ENCODE measurements at regions not wholly inside any gene's neighbourhood (a gene's known extent, or its start where the extent isn't known, plus 50 kb on each side); places are given as distances from the start of the nearest gene placed in this dataset.
A peak's percentile ranks its signal among the peaks of the same experiment; 100 is the strongest.
"Not testable (repeated sequence)": the region's sequence is repeated elsewhere in the genome, so short reads cannot be mapped to it uniquely, and the experiment has no call there.

- H2BK15ac ChIP-seq (replicated peaks; ENCODE audit: low read depth); H3K4me2 ChIP-seq (ENCODE audit: low read length); H3K36me3 ChIP-seq (ENCODE audit: control insufficient read depth, insufficient read depth, low read length); H2BK120ac ChIP-seq (ENCODE audit: low read depth, low read length); H3K23ac ChIP-seq (ENCODE audit: low read length); H3K56ac ChIP-seq (ENCODE audit: low read length); H3K79me1 ChIP-seq (ENCODE audit: low read length); DNase-seq; H4K5ac ChIP-seq (ENCODE audit: low read length); H3K9ac ChIP-seq (ENCODE audit: low read length); H3K4ac ChIP-seq (ENCODE audit: low read depth, low read length); H3K18ac ChIP-seq (ENCODE audit: low read length); H2BK5ac ChIP-seq (ENCODE audit: low read length); H3K79me2 ChIP-seq (ENCODE audit: control insufficient read depth, insufficient read depth, low read length); H3K4me1 ChIP-seq (ENCODE audit: control insufficient read depth, low read depth, low read length); H3K27ac ChIP-seq (ENCODE audit: low read depth, low read length); H3K27me3 ChIP-seq (ENCODE audit: insufficient read depth, low read length, poor library complexity); H3K4me3 ChIP-seq (ENCODE audit: low read length); H2AK5ac ChIP-seq (ENCODE audit: low read length); H4K8ac ChIP-seq (ENCODE audit: low read depth, low read length): not testable (repeated sequence)
- WGBS (ENCODE audit: extremely low coverage, insufficient coverage, low lambda C conversion rate): no CpG with 5 or more reads among the region's 10 CpGs
Observed at GRCh38 chr11:25831485-25831884, 500.4 kb upstream of the ANO3 start.

DNA sequence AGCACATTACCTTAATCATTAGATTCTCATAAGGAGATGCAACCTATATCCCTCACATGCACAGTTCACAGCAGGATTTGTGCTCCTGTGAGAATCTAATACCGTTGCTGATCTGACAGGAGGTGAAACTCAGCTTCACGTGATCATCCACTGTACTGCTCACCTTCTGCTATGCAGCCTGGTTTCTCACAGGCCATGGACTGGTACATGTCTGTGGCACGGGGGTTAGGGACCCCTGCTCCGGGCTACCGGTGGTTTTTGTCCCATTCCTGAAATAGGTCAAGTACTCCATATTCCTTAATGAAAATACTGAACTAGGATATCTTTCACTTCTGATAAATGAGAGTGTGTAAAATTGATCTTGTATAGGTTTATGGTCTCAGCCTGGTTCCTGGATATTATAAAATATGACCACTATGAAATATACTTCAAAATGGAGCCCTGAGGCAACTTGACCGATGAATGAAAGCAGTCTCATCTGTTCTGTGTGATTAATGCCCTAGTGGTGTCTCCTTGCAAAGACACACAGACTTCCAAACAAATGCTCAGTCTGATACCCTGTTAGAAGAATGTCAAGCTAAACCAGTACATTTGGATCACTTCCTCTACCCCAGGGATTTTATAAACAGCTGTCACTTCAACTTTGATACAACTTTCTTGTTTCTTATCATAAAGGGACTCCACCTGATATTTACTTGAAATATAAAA lies 492.9 kb upstream of the ANO3 start:
- Histone ChIP-seq H4K5ac (ENCODE audit: low read length) (no peak overlapping the region), H3K36me3 (ENCODE audit: control insufficient read depth, insufficient read depth, low read length) (no peaks in the 10 kb centered on the region), H3K56ac (ENCODE audit: low read length) (no peak overlapping the region), H3K27ac (ENCODE audit: low read depth, low read length) (no peak overlapping the region), H2BK120ac (ENCODE audit: low read depth, low read length) (no peak overlapping the region), H3K27me3 (ENCODE audit: insufficient read depth, low read length, poor library complexity) (no peaks in the 10 kb centered on the region), H3K79me1 (ENCODE audit: low read length) (no peaks in the 10 kb centered on the region), H3K4me3 (ENCODE audit: low read length) (no peak overlapping the region), H3K4me2 (ENCODE audit: low read length) (no peak overlapping the region), H4K8ac (ENCODE audit: low read depth, low read length) (no peak overlapping the region), H3K4ac (ENCODE audit: low read depth, low read length) (no peak overlapping the region), H3K79me2 (ENCODE audit: control insufficient read depth, insufficient read depth, low read length) (no peaks in the 10 kb centered on the region), H2AK5ac (ENCODE audit: low read length) (no peak overlapping the region), H3K18ac (ENCODE audit: low read length) (no peak overlapping the region), H3K9ac (ENCODE audit: low read length) (no peak overlapping the region), H3K23ac (ENCODE audit: low read length) (no peak overlapping the region), H3K4me1 (ENCODE audit: control insufficient read depth, low read depth, low read length) (no peaks in the 10 kb centered on the region), H2BK5ac (ENCODE audit: low read length) (no peak overlapping the region), H2BK15ac (replicated peaks; ENCODE audit: low read depth) (no peak overlapping the region)
- no CpG with 5 or more reads among the region's 6 CpGs for WGBS (ENCODE audit: extremely low coverage, insufficient coverage, low lambda C conversion rate)
- peak; percentile 45 for DNase-seq

DNA sequence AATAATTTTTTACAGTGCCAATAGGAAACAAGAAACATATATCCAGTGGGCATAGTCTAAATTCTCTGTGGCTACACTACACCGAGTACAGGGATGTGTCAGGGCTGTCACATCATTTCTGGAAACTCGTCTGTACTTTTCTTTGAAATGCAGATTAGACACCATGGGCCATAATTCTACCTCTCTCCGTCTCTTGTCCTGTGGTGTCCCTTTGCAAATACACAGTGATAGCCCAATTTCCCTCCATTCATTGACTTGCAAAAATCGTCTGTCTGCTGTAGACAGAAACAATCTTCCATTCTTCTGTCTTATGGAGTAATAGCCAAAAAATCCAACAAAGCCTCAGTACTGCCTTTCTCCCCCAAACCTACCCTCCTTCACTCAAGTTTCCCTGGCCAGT lies 487.1 kb upstream of the ANO3 start:
- Histone ChIP-seq H3K36me3 (ENCODE audit: control insufficient read depth, insufficient read depth, low read length) (no peaks in the 10 kb centered on the region), H2BK120ac (ENCODE audit: low read depth, low read length) (no peak overlapping the region), H3K79me1 (ENCODE audit: low read length) (no peaks in the 10 kb centered on the region), H3K9ac (ENCODE audit: low read length) (no peak overlapping the region), H3K4ac (ENCODE audit: low read depth, low read length) (no peak overlapping the region), H3K4me2 (ENCODE audit: low read length) (no peak overlapping the region), H3K27ac (ENCODE audit: low read depth, low read length) (no peak overlapping the region), H4K8ac (ENCODE audit: low read depth, low read length) (no peak overlapping the region), H2BK15ac (replicated peaks; ENCODE audit: low read depth) (no peak overlapping the region), H2AK5ac (ENCODE audit: low read length) (no peak overlapping the region), H4K5ac (ENCODE audit: low read length) (no peak overlapping the region), H3K56ac (ENCODE audit: low read length) (no peak overlapping the region), H3K4me1 (ENCODE audit: control insufficient read depth, low read depth, low read length) (no peaks in the 10 kb centered on the region), H3K27me3 (ENCODE audit: insufficient read depth, low read length, poor library complexity) (no peaks in the 10 kb centered on the region), H3K18ac (ENCODE audit: low read length) (no peak overlapping the region), H3K23ac (ENCODE audit: low read length) (no peak overlapping the region), H3K4me3 (ENCODE audit: low read length) (no peak overlapping the region), H3K79me2 (ENCODE audit: control insufficient read depth, insufficient read depth, low read length) (no peaks in the 10 kb centered on the region), H2BK5ac (ENCODE audit: low read length) (no peak overlapping the region)
- DNase-seq: no peak
- WGBS (ENCODE audit: extremely low coverage, insufficient coverage, low lambda C conversion rate): no CpG with 5 or more reads among the region's 4 CpGs

GRCh38 chr11:25855916-25856315 lies 476.0 kb upstream of the ANO3 start:
- Histone ChIP-seq H3K4me3 (ENCODE audit: low read length) (no peak overlapping the region), H3K4ac (ENCODE audit: low read depth, low read length) (no peak overlapping the region), H3K4me2 (ENCODE audit: low read length) (no peak overlapping the region), H3K4me1 (ENCODE audit: control insufficient read depth, low read depth, low read length) (no peaks in the 10 kb centered on the region), H4K8ac (ENCODE audit: low read depth, low read length) (no peak overlapping the region), H3K23ac (ENCODE audit: low read length) (no peak overlapping the region), H3K9ac (ENCODE audit: low read length) (no peak overlapping the region), H3K56ac (ENCODE audit: low read length) (no peak overlapping the region), H3K27ac (ENCODE audit: low read depth, low read length) (no peak overlapping the region), H3K79me1 (ENCODE audit: low read length) (no peaks in the 10 kb centered on the region), H3K27me3 (ENCODE audit: insufficient read depth, low read length, poor library complexity) (no peaks in the 10 kb centered on the region), H4K5ac (ENCODE audit: low read length) (no peak overlapping the region), H3K79me2 (ENCODE audit: control insufficient read depth, insufficient read depth, low read length) (no peaks in the 10 kb centered on the region), H2BK120ac (ENCODE audit: low read depth, low read length) (no peak overlapping the region), H2AK5ac (ENCODE audit: low read length) (no peak overlapping the region), H2BK15ac (replicated peaks; ENCODE audit: low read depth) (no peak overlapping the region), H2BK5ac (ENCODE audit: low read length) (no peak overlapping the region), H3K36me3 (ENCODE audit: control insufficient read depth, insufficient read depth, low read length) (no peaks in the 10 kb centered on the region), H3K18ac (ENCODE audit: low read length) (no peak overlapping the region)
- no CpG with 5 or more reads among the region's 4 CpGs for WGBS (ENCODE audit: extremely low coverage, insufficient coverage, low lambda C conversion rate)
- no peak for DNase-seq

DNA sequence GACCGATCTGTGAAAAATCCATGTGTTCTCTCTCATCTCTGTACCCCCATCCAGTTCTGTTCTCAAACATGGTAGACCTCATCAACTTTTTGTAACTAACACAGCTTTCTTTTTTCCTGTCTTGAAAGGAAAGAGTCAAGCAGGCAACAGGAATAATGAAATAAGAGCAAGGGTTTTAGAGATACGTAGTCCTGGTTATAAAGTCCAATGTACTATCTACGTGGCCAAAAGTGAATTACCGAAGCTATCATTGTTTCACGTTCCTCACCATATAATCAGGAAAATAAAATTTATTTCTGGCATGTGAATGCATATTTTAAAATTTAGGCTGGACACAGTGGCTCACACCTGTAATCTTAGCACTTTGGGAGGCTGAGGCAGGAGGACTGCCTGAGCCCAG lies 472.2 kb upstream of the ANO3 start:
- no CpG with 5 or more reads among the region's 5 CpGs for WGBS (ENCODE audit: extremely low coverage, insufficient coverage, low lambda C conversion rate)
- H4K5ac ChIP-seq (ENCODE audit: low read length): no peak overlapping the region

More for the DNA sequence above, 472.2 kb upstream of the ANO3 start:
- Histone ChIP-seq H3K23ac (ENCODE audit: low read length) (no peak overlapping the region), H3K79me2 (ENCODE audit: control insufficient read depth, insufficient read depth, low read length) (no peaks in the 10 kb centered on the region), H3K27me3 (ENCODE audit: insufficient read depth, low read length, poor library complexity) (no peaks in the 10 kb centered on the region), H2AK5ac (ENCODE audit: low read length) (no peak overlapping the region), H3K4me1 (ENCODE audit: control insufficient read depth, low read depth, low read length) (peaks cover 3% of the 10 kb centered on the region), H4K8ac (ENCODE audit: low read depth, low read length) (no peak overlapping the region), H3K36me3 (ENCODE audit: control insufficient read depth, insufficient read depth, low read length) (no peaks in the 10 kb centered on the region), H3K18ac (ENCODE audit: low read length) (no peak overlapping the region), H3K4me2 (ENCODE audit: low read length) (no peak overlapping the region), H2BK120ac (ENCODE audit: low read depth, low read length) (no peak overlapping the region), H3K9ac (ENCODE audit: low read length) (no peak overlapping the region), H2BK5ac (ENCODE audit: low read length) (no peak overlapping the region), H3K27ac (ENCODE audit: low read depth, low read length) (no peak overlapping the region), H3K4me3 (ENCODE audit: low read length) (no peak overlapping the region), H3K56ac (ENCODE audit: low read length) (no peak overlapping the region), H3K79me1 (ENCODE audit: low read length) (no peaks in the 10 kb centered on the region), H3K4ac (ENCODE audit: low read depth, low read length) (no peak overlapping the region), H2BK15ac (replicated peaks; ENCODE audit: low read depth) (no peak overlapping the region)
- DNase-seq: no peak

All from mesendoderm (in vitro differentiated cells).